ENCODE measurements at regions not wholly inside any gene's neighbourhood (a gene's known extent, or its start where the extent isn't known, plus 50 kb on each side); places are given as distances from the start of the nearest gene placed in this dataset.
"Not testable (repeated sequence)": the region's sequence is repeated elsewhere in the genome, so short reads cannot be mapped to it uniquely, and the experiment has no call there.

GRCh38 chr10:45249978-45250693 lies 65.3 kb downstream of the OR13A1 start:
- peak; percentile 45 for DNase-seq (ENCODE audit: low spot score)

- DNase-seq (ENCODE audit: low spot score) = not testable (repeated sequence)
Measured at GRCh38 chr10:45250694-45251075, 64.7 kb downstream of the OR13A1 start.

Measured in AG20443 (cell line).